Esophagus muscularis mucosa (tissue), 4 donors: ENCODE measurements at regions not wholly inside any gene's neighbourhood (a gene's known extent, or its start where the extent isn't known, plus 50 kb on each side); places are given as distances from the start of the nearest gene placed in this dataset.

Experiments used
- DNase-seq: peaks from one replicate; pipeline ENCODE4 v3.0.0-alpha.2; 2017; ENCODE audit errors: extremely low spot score
- H3K27ac ChIP-seq, 4 donors: fragments of 200-600 bp; sonication (generic); replicated peaks in 1 of 4; 1 replicate in 3 of 4; 2 replicates in 1 of 4; pipeline ENCODE4 v1.5.1; 2016 to 2019; ENCODE audit warnings: mild to moderate bottlenecking in 1 of 4
- H3K27me3 ChIP-seq, 4 donors: fragments of 200-600 bp; sonication (generic); one replicate each; pipeline versions ENCODE4 v1.5.1 to v1.6.0; 2016 to 2019
- H3K36me3 ChIP-seq, 4 donors: fragments of 200-600 bp; sonication (generic); one replicate each; pipeline ENCODE4 v1.5.1; 2016 to 2019
- H3K4me1 ChIP-seq, 4 donors: fragments of 200-600 bp; sonication (generic); one replicate each; pipeline ENCODE4 v1.5.1; 2016 to 2019
- H3K4me3 ChIP-seq, 4 donors: fragments of 200-600 bp; sonication (generic); 1 replicate in 2 of 4; 2 replicates in 2 of 4; pipeline ENCODE4 v1.5.1; 2016 to 2019; ENCODE audit warnings: mild to moderate bottlenecking in 4 of 4, moderate library complexity in 1 of 4
- H3K9me3 ChIP-seq, 4 donors: fragments of 200-600 bp; sonication (generic); 1 replicate in 3 of 4; 2 replicates in 1 of 4; pipeline ENCODE4 v1.5.1; 2016 to 2019
- CTCF ChIP-seq, 3 experiments: fragments of 200-600 bp in 2 of 3; fragments of 450-650 bp in 1 of 3; sonication (generic) in 2 of 3; IDR thresholded peaks; one replicate each; pipeline ENCODE4 v1.5.1; 2017 to 2019; ENCODE audit warnings: antibody characterized with exemption in 3 of 3, mild to moderate bottlenecking in 2 of 3, moderate library complexity in 1 of 3
- EP300 ChIP-seq: sonication (generic); formaldehyde crosslinking; IDR thresholded peaks from one replicate; pipeline ENCODE4 v1.6.1; 2017; ENCODE audit warnings: antibody characterized with exemption
- POLR2A ChIP-seq: fragments of 450-650 bp; IDR thresholded peaks from one replicate; pipeline ENCODE4 v1.6.1; 2017; ENCODE audit warnings: antibody characterized with exemption, moderate library complexity, mild to moderate bottlenecking, low read depth
- POLR2AphosphoS5 ChIP-seq, 2 donors: sonication (generic); formaldehyde crosslinking; IDR thresholded peaks; one replicate each; pipeline ENCODE4 v1.6.1; 2017; ENCODE audit warnings: antibody characterized with exemption in 2 of 2
- WGBS: methylation state at CpG from one replicate; pipeline ENCODE4 v1.1.5; 2018; 5-methylcytosine and 5-hydroxymethylcytosine counted together
- intact Hi-C: fragments of 100-400 bp; cut with DNase I; formaldehyde crosslinking; loops from one replicate; pipeline ENCODE4 v1.15.1; 2023

GRCh38 chrX:26672571-26672970 lies 456.6 kb downstream of the MAGEB5 start:
- Histone ChIP-seq H3K4me3 (no peak overlapping the region), H3K4me1 (no peaks in the 10 kb centered on the region), H3K27me3 (no peaks in the 10 kb centered on the region), H3K27ac (no peak overlapping the region), H3K9me3 (no peaks in the 10 kb centered on the region), H3K36me3 (no peaks in the 10 kb centered on the region)
- 83% methylated on average over 3 of the region's 3 CpGs for WGBS
- intact Hi-C loops: no loop called here
- no peak for DNase-seq
- no peak for TF ChIP-seq POLR2AphosphoS5 (IDR thresholded peaks at IDR 0.05)
- no peak for TF ChIP-seq POLR2A
- TF ChIP-seq CTCF (IDR thresholded peaks at IDR 0.05): no peak
- no peak for TF ChIP-seq EP300

- Histone ChIP-seq H3K27me3 (no peaks in the 10 kb centered on the region), H3K9me3 (no peaks in the 10 kb centered on the region), H3K27ac (no peak overlapping the region), H3K4me1 (no peaks in the 10 kb centered on the region), H3K4me3 (no peak overlapping the region), H3K36me3 (no peaks in the 10 kb centered on the region)
- intact Hi-C loops: no loop called here
- no peak for DNase-seq
- TF ChIP-seq CTCF (IDR thresholded peaks at IDR 0.05) (no peak), POLR2A (no peak), POLR2AphosphoS5 (IDR thresholded peaks at IDR 0.05) (no peak), EP300 (no peak)
- WGBS: 27% methylated on average over 1 of the region's 1 CpG
Observed at GRCh38 chrX:26670521-26670920, 454.6 kb downstream of the MAGEB5 start.

- Histone ChIP-seq H3K9me3 (no peaks in the 10 kb centered on the region), H3K27me3 (no peaks in the 10 kb centered on the region), H3K27ac (no peak overlapping the region), H3K4me3 (no peak overlapping the region), H3K36me3 (no peaks in the 10 kb centered on the region), H3K4me1 (no peaks in the 10 kb centered on the region)
- WGBS: 75% methylated on average over 3 of the region's 3 CpGs
- TF ChIP-seq POLR2A (no peak), CTCF (IDR thresholded peaks at IDR 0.05) (no peak)
- intact Hi-C loops: no loop called here
- no peak for DNase-seq
Observed at GRCh38 chrX:26664919-26665318, 448.9 kb downstream of the MAGEB5 start.

GRCh38 chrX:26653050-26653449 lies 437.1 kb downstream of the MAGEB5 start:
- DNase-seq: no peak
- peaks cover 0 to 40% (median 15%) of the 10 kb centered on the region in 4 donors for H3K9me3 ChIP-seq
- intact Hi-C loops: no loop called here
- no peak overlapping the region for H3K27ac ChIP-seq
- no peaks in the 10 kb centered on the region for H3K4me1 ChIP-seq
- H3K27me3 ChIP-seq: no peaks in the 10 kb centered on the region
- H3K4me3 ChIP-seq: no peak overlapping the region
- no peaks in the 10 kb centered on the region for H3K36me3 ChIP-seq
- 89% methylated on average over 2 of the region's 2 CpGs for WGBS
- no peak for TF ChIP-seq POLR2AphosphoS5 (IDR thresholded peaks at IDR 0.05)

- intact Hi-C loops: no loop called here
- Histone ChIP-seq H3K27me3 (no peaks in the 10 kb centered on the region), H3K4me3 (no peak overlapping the region), H3K9me3 (peaks cover 0 to 40% (median 15%) of the 10 kb centered on the region in 4 donors), H3K36me3 (no peaks in the 10 kb centered on the region), H3K4me1 (no peaks in the 10 kb centered on the region), H3K27ac (no peak overlapping the region)
- no peak for DNase-seq
- no peak for TF ChIP-seq POLR2AphosphoS5 (IDR thresholded peaks at IDR 0.05)
- TF ChIP-seq EP300: no peak
- no peak for TF ChIP-seq POLR2A
- TF ChIP-seq CTCF (IDR thresholded peaks at IDR 0.05): no peak
Observed at GRCh38 chrX:26651755-26652154, 435.8 kb downstream of the MAGEB5 start.
